ENCODE measurements at regions not wholly inside any gene's neighbourhood (a gene's known extent, or its start where the extent isn't known, plus 50 kb on each side); places are given as distances from the start of the nearest gene placed in this dataset.

GRCh38 chr4:185862340-185862739, 50.3 kb upstream of the SORBS2 start:
- ATAC-seq (no peak), DNase-seq (no peak)
- Histone ChIP-seq H3K36me3 (no peaks in the 10 kb centered on the region), H3K9me3 (no peaks in the 10 kb centered on the region), H3K4me3 (no peak overlapping the region), H3K27ac (no peak overlapping the region), H3K27me3 (no peaks in the 10 kb centered on the region), H3K4me1 (peaks cover 3% of the 10 kb centered on the region)
- TF ChIP-seq, protein P1, sequence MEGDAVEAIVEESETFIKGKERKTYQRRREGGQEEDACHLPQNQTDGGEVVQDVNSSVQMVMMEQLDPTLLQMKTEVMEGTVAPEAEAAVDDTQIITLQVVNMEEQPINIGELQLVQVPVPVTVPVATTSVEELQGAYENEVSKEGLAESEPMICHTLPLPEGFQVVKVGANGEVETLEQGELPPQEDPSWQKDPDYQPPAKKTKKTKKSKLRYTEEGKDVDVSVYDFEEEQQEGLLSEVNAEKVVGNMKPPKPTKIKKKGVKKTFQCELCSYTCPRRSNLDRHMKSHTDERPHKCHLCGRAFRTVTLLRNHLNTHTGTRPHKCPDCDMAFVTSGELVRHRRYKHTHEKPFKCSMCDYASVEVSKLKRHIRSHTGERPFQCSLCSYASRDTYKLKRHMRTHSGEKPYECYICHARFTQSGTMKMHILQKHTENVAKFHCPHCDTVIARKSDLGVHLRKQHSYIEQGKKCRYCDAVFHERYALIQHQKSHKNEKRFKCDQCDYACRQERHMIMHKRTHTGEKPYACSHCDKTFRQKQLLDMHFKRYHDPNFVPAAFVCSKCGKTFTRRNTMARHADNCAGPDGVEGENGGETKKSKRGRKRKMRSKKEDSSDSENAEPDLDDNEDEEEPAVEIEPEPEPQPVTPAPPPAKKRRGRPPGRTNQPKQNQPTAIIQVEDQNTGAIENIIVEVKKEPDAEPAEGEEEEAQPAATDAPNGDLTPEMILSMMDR (IDR thresholded peaks at IDR 0.05): no peak
- intact Hi-C loops (cut with DNase I): no loop called here

GRCh38 chr4:185863946-185864345, 52.0 kb upstream of the SORBS2 start:
- H3K27ac ChIP-seq: no peak overlapping the region
- no peak overlapping the region for H3K4me3 ChIP-seq
- no peaks in the 10 kb centered on the region for H3K9me3 ChIP-seq
- H3K36me3 ChIP-seq: no peaks in the 10 kb centered on the region
- intact Hi-C loops (cut with DNase I): no loop called here
- peaks cover under 1% of the 10 kb centered on the region for H3K4me1 ChIP-seq
- ATAC-seq (no peak), DNase-seq (no peak)
- TF ChIP-seq, protein P1 (IDR thresholded peaks at IDR 0.05): no peak
- no peaks in the 10 kb centered on the region for H3K27me3 ChIP-seq

DNA sequence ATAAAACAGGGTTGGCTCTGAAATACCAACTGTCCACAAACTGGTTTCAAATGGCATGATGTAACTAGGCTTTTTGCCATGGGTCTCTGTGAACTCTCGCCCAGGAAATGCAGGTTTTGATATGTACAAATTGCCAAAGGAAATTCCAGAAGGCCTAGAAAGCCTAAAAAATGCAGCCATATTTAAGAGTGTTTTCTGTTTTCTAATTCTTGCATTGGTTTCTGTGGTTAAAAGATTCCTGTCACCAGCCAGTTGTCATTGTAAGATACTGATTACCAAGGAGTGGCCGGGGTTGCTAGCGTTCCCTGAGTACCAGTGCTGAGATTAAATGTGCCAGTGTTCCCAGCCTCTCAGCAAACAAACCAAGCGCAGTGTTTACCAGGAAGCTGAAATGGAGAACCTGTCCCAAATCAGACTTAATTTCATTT, 53.9 kb upstream of the SORBS2 start:
- H3K27me3 ChIP-seq: no peaks in the 10 kb centered on the region
- H3K4me1 ChIP-seq: no peaks in the 10 kb centered on the region
- ATAC-seq (peak; percentile 80), DNase-seq (no peak)
- H3K36me3 ChIP-seq: no peaks in the 10 kb centered on the region
- no peak overlapping the region for H3K4me3 ChIP-seq
- intact Hi-C loops (cut with DNase I): no loop called here
- TF ChIP-seq, protein P1 (IDR thresholded peaks at IDR 0.05): no peak
- H3K9me3 ChIP-seq: no peaks in the 10 kb centered on the region
- H3K27ac ChIP-seq: peak overlapping the region; percentile 39

GRCh38 chr4:185867770-185868169, 55.8 kb upstream of the SORBS2 start:
- H3K4me1 ChIP-seq: no peaks in the 10 kb centered on the region
- H3K27ac ChIP-seq: no peak overlapping the region
- no peaks in the 10 kb centered on the region for H3K36me3 ChIP-seq
- no peak for ATAC-seq
- DNase-seq: no peak
- intact Hi-C loops (cut with DNase I): no loop called here
- no peaks in the 10 kb centered on the region for H3K27me3 ChIP-seq
- no peaks in the 10 kb centered on the region for H3K9me3 ChIP-seq
- TF ChIP-seq, protein P1 (IDR thresholded peaks at IDR 0.05): no peak
- H3K4me3 ChIP-seq: no peak overlapping the region

- no peak overlapping the region for H3K4me3 ChIP-seq
- no peaks in the 10 kb centered on the region for H3K9me3 ChIP-seq
- H3K4me1 ChIP-seq: no peaks in the 10 kb centered on the region
- DNase-seq: no peak
- intact Hi-C loops (cut with DNase I): no loop called here
- H3K27ac ChIP-seq: no peak overlapping the region
- TF ChIP-seq, protein P1 (IDR thresholded peaks at IDR 0.05): no peak
- H3K36me3 ChIP-seq: no peaks in the 10 kb centered on the region
- H3K27me3 ChIP-seq: no peaks in the 10 kb centered on the region
- ATAC-seq: no peak
These were observed 57.0 kb upstream of the SORBS2 start for GRCh38 chr4:185868983-185869382.

DNA sequence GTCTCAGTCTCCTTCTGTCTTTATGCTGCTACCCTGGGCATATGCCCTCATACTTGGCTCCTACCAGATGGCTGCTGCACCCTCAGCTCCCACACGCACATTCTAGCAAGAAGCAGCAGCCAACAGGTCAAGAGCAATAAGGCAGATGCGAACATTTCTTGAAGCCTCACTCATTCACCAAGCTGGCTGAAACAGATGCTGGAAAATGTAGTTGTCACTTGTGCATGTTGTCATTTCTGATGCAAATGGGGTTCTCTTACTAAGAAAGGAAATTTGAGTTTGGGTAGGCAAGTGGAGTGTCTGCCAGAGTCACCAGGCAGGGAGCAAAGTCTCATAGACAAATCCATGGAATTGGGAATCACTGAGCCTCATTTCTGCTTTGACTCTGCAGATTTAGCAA, 57.4 kb upstream of the SORBS2 start:
- intact Hi-C loops (cut with DNase I): no loop called here
- Histone ChIP-seq H3K4me1 (no peaks in the 10 kb centered on the region), H3K27me3 (no peaks in the 10 kb centered on the region), H3K27ac (no peak overlapping the region), H3K36me3 (no peaks in the 10 kb centered on the region), H3K9me3 (no peaks in the 10 kb centered on the region), H3K4me3 (no peak overlapping the region)
- ATAC-seq (no peak), DNase-seq (no peak)
- TF ChIP-seq, protein P1 (IDR thresholded peaks at IDR 0.05): no peak
